ENCODE measurements at regions not wholly inside any gene's neighbourhood (a gene's known extent, or its start where the extent isn't known, plus 50 kb on each side); places are given as distances from the start of the nearest gene placed in this dataset.
"Not testable (repeated sequence)": the region's sequence is repeated elsewhere in the genome, so short reads cannot be mapped to it uniquely, and the experiment has no call there.

DNA sequence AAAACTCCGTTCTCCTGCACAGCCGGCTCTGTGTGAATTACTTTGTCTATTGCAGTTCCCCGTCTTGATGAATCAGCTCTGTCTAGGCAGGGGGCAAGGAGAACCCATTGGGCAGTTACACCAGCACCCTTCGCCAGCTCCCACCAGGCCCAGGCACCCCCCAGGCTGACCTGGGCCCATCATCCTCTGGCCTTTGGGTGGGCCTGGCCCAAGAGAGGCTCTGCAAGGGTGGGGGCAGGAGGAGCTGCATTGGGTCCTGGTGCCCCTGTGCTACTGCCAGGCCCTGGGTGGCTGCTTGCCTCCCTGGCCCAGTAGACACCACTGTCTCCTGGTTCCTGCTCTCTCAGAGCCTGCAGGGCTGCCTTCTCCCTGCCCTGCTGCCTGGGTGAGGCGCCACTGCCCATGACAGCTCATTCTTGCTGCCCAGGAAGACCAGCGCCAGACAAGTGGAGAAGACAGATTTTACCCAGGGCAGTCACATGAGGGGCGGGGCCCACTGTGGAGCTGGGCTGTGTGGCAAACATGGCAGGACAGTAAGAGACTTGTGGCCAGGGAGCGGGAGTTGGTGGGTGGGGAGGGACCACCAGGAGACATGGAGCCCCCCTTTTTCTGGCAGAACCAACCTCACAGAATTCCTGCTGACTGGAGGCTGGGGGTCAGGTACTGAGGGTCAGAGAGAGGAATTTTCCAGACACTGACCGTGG is 67.2 kb downstream of the MRPL36 start:
- Histone ChIP-seq H3K27ac (ENCODE audit: low read depth in 2 of 2, low read length in 1 of 2) (no peak overlapping the region), H3K4me3 (ENCODE audit: low read depth in 1 of 2, low read length in 2 of 2) (no peak overlapping the region), H3K9me3 (ENCODE audit: control insufficient read depth in 2 of 2, insufficient read depth in 1 of 2, low read depth in 1 of 2, low read length in 1 of 2) (no peaks in the 10 kb centered on the region), H3K27me3 (ENCODE audit: control insufficient read depth in 1 of 2, insufficient read depth in 2 of 2, low read length in 2 of 2) (peaks cover 0 to 3% of the 10 kb centered on the region in 2 donors), H3K4me1 (ENCODE audit: control insufficient read depth in 2 of 2, insufficient read depth in 2 of 2, low read length in 1 of 2) (no peaks in the 10 kb centered on the region), H3K36me3 (ENCODE audit: control insufficient read depth in 2 of 2, insufficient read depth in 2 of 2, low read length in 1 of 2) (no peaks in the 10 kb centered on the region)
- 81 to 83% methylated on average over 9 of the region's 9 CpGs for WGBS, 2 donors

GRCh38 chr5:1731855-1732237 is 67.8 kb downstream of the MRPL36 start:
- not testable (repeated sequence) for H3K4me1 ChIP-seq (ENCODE audit: control insufficient read depth in 2 of 2, insufficient read depth in 2 of 2, low read length in 1 of 2); H3K27ac ChIP-seq (ENCODE audit: low read depth in 2 of 2, low read length in 1 of 2); H3K9me3 ChIP-seq (ENCODE audit: control insufficient read depth in 2 of 2, insufficient read depth in 1 of 2, low read depth in 1 of 2, low read length in 1 of 2); H3K4me3 ChIP-seq (ENCODE audit: low read depth in 1 of 2, low read length in 2 of 2); H3K27me3 ChIP-seq (ENCODE audit: control insufficient read depth in 1 of 2, insufficient read depth in 2 of 2, low read length in 2 of 2); H3K36me3 ChIP-seq (ENCODE audit: control insufficient read depth in 2 of 2, insufficient read depth in 2 of 2, low read length in 1 of 2)
- WGBS, 2 donors: 82% methylated on average over 4 of the region's 4 CpGs

GRCh38 chr5:1731091-1731639 is 68.5 kb downstream of the MRPL36 start:
- 79 to 81% methylated on average over 11 of the region's 11 CpGs for WGBS, 2 donors
- H3K36me3 ChIP-seq (ENCODE audit: control insufficient read depth in 2 of 2, insufficient read depth in 2 of 2, low read length in 1 of 2): no peaks in the 10 kb centered on the region
- no peaks in the 10 kb centered on the region for H3K27me3 ChIP-seq (ENCODE audit: control insufficient read depth in 1 of 2, insufficient read depth in 2 of 2, low read length in 2 of 2)
- peaks cover 0 to 2% of the 10 kb centered on the region in 2 donors for H3K9me3 ChIP-seq (ENCODE audit: control insufficient read depth in 2 of 2, insufficient read depth in 1 of 2, low read depth in 1 of 2, low read length in 1 of 2)
- H3K4me3 ChIP-seq (ENCODE audit: low read depth in 1 of 2, low read length in 2 of 2): no peak overlapping the region
- no peaks in the 10 kb centered on the region for H3K4me1 ChIP-seq (ENCODE audit: control insufficient read depth in 2 of 2, insufficient read depth in 2 of 2, low read length in 1 of 2)
- no peak overlapping the region for H3K27ac ChIP-seq (ENCODE audit: low read depth in 2 of 2, low read length in 1 of 2)

DNA sequence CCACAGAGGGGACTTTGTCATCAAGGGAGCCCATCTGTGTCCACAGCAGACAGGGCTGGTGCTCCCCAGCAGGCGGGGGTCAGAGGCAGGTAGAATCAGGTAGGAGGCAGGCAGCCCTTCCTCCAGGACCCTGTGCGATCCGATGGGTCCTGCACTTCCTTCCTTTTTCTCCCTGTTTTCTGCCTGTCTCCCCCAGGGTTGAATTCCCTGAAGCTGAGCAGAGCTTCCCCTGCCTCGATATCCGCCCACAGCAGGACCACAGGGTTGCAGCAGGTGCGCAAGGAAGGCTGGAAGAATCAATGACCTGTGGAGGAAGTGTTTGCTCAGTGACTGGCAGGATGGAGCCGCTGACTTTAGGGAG is 69.2 kb downstream of the MRPL36 start:
- no peaks in the 10 kb centered on the region for H3K27me3 ChIP-seq (ENCODE audit: control insufficient read depth in 1 of 2, insufficient read depth in 2 of 2, low read length in 2 of 2)
- no peak overlapping the region for H3K27ac ChIP-seq (ENCODE audit: low read depth in 2 of 2, low read length in 1 of 2)
- H3K9me3 ChIP-seq (ENCODE audit: control insufficient read depth in 2 of 2, insufficient read depth in 1 of 2, low read depth in 1 of 2, low read length in 1 of 2): peaks cover 0 to 2% of the 10 kb centered on the region in 2 donors
- H3K4me3 ChIP-seq (ENCODE audit: low read depth in 1 of 2, low read length in 2 of 2): no peak overlapping the region
- WGBS, 2 donors: 81 to 83% methylated on average over 7 of the region's 7 CpGs
- H3K36me3 ChIP-seq (ENCODE audit: control insufficient read depth in 2 of 2, insufficient read depth in 2 of 2, low read length in 1 of 2): no peaks in the 10 kb centered on the region
- no peaks in the 10 kb centered on the region for H3K4me1 ChIP-seq (ENCODE audit: control insufficient read depth in 2 of 2, insufficient read depth in 2 of 2, low read length in 1 of 2)

DNA sequence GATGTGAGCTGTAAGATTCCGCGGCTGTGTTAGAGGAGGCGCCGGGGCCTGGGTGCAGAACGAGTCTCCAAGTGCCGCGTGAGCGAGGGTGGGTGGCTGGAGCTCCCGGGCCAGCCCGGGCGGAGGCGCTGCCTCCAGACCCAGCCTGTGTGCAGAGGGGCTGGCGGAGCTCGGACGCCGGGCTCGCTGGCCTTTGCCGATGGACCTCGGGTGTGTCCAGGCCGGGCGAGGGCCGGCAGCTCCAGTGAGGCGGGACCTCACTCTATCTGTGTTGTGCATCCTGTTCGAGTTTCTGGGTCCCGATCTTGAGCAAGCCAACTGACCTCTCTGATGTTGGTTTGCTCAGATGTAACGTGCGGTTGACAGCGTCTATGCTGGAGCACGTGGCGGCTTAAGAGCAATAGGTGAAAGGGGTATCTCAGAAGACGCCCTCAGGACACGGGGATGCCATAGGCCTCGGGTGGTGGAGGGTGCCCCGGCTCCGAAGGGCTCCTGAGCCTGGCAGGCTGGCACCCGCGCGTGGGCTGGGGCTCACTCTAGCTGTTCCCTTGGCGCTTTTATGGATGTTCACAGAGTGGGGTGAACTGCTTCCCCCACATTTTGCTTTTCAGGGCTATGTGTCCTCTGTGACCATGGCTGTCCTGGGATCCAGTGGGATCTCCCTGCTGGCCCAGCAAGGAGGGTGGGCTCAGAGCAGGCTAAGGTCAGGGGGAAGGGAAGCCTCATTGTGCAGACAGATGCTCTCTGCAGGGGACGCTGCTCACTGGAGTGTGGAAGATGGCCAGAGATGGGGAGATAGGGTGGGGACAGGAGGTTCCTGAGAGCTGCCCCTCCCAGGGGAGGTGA is 69.8 kb downstream of the MRPL36 start:
- Histone ChIP-seq H3K27me3 (ENCODE audit: control insufficient read depth in 1 of 2, insufficient read depth in 2 of 2, low read length in 2 of 2) (no peaks in the 10 kb centered on the region), H3K4me3 (ENCODE audit: low read depth in 1 of 2, low read length in 2 of 2) (no peak overlapping the region), H3K4me1 (ENCODE audit: control insufficient read depth in 2 of 2, insufficient read depth in 2 of 2, low read length in 1 of 2) (no peaks in the 10 kb centered on the region), H3K36me3 (ENCODE audit: control insufficient read depth in 2 of 2, insufficient read depth in 2 of 2, low read length in 1 of 2) (no peaks in the 10 kb centered on the region), H3K9me3 (ENCODE audit: control insufficient read depth in 2 of 2, insufficient read depth in 1 of 2, low read depth in 1 of 2, low read length in 1 of 2) (peaks cover 0 to 2% of the 10 kb centered on the region in 2 donors), H3K27ac (ENCODE audit: low read depth in 2 of 2, low read length in 1 of 2) (no peak overlapping the region)
- 87 to 88% methylated on average over 36 to 40 of the region's 40 CpGs for WGBS, 2 donors

GRCh38 chr5:1728846-1729245 is 70.8 kb downstream of the MRPL36 start:
- peaks cover 0 to 2% of the 10 kb centered on the region in 2 donors for H3K9me3 ChIP-seq (ENCODE audit: control insufficient read depth in 2 of 2, insufficient read depth in 1 of 2, low read depth in 1 of 2, low read length in 1 of 2)
- no peak overlapping the region for H3K4me3 ChIP-seq (ENCODE audit: low read depth in 1 of 2, low read length in 2 of 2)
- no peaks in the 10 kb centered on the region for H3K36me3 ChIP-seq (ENCODE audit: control insufficient read depth in 2 of 2, insufficient read depth in 2 of 2, low read length in 1 of 2)
- no peaks in the 10 kb centered on the region for H3K4me1 ChIP-seq (ENCODE audit: control insufficient read depth in 2 of 2, insufficient read depth in 2 of 2, low read length in 1 of 2)
- H3K27me3 ChIP-seq (ENCODE audit: control insufficient read depth in 1 of 2, insufficient read depth in 2 of 2, low read length in 2 of 2): no peaks in the 10 kb centered on the region
- WGBS, 2 donors: 87 to 89% methylated on average over 24 of the region's 24 CpGs
- H3K27ac ChIP-seq (ENCODE audit: low read depth in 2 of 2, low read length in 1 of 2): no peak overlapping the region

DNA sequence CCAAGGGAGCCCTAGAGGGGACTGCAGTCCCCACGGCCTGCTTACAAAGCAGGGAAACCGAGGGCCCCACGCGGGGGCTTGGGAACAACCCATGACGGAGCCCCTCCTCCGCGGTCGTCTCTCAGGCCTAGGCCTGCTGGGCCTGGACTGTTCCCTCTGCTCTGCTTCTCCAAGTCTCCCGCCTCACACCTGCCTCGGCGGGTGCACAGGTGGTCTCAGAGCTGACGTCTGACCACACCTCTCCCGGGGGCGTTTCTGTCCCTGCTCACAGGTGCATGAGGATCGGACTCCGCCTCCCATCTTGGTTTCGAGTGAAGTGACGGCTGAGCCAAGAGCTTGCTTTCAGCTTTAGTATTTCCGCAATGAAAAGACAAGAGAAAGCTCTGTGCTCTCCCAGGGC is 72.1 kb downstream of the MRPL36 start:
- Histone ChIP-seq H3K27ac (ENCODE audit: low read depth in 2 of 2, low read length in 1 of 2) (no peak overlapping the region), H3K4me3 (ENCODE audit: low read depth in 1 of 2, low read length in 2 of 2) (no peak overlapping the region), H3K27me3 (ENCODE audit: control insufficient read depth in 1 of 2, insufficient read depth in 2 of 2, low read length in 2 of 2) (no peaks in the 10 kb centered on the region), H3K36me3 (ENCODE audit: control insufficient read depth in 2 of 2, insufficient read depth in 2 of 2, low read length in 1 of 2) (no peaks in the 10 kb centered on the region), H3K9me3 (ENCODE audit: control insufficient read depth in 2 of 2, insufficient read depth in 1 of 2, low read depth in 1 of 2, low read length in 1 of 2) (peaks cover 0 to 2% of the 10 kb centered on the region in 2 donors), H3K4me1 (ENCODE audit: control insufficient read depth in 2 of 2, insufficient read depth in 2 of 2, low read length in 1 of 2) (no peaks in the 10 kb centered on the region)
- WGBS, 2 donors: 81 to 85% methylated on average over 19 of the region's 19 CpGs

DNA sequence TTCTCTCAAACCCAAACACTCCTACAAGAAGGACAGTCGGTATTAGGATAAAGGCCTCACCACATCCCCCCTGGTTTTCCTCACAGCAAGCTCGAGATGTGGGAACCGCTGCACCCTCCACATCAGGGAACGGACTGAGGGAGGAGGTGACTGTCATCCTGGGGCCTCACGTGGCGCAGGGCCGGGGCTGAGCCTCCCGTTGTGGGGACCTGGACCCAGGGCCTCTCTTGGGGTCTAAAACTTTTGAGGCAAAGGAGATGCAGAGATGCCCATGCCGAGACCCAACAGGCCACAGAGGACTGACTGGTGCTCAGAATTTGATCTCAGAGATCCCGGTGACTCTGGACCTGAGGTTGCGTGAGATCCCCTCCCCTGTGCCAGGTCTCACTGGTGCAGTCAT is 72.7 kb downstream of the MRPL36 start:
- WGBS, 2 donors: 89 to 92% methylated on average over 11 of the region's 11 CpGs
- Histone ChIP-seq H3K4me1 (ENCODE audit: control insufficient read depth in 2 of 2, insufficient read depth in 2 of 2, low read length in 1 of 2) (no peaks in the 10 kb centered on the region), H3K9me3 (ENCODE audit: control insufficient read depth in 2 of 2, insufficient read depth in 1 of 2, low read depth in 1 of 2, low read length in 1 of 2) (peaks cover 0 to 2% of the 10 kb centered on the region in 2 donors), H3K27ac (ENCODE audit: low read depth in 2 of 2, low read length in 1 of 2) (no peak overlapping the region), H3K4me3 (ENCODE audit: low read depth in 1 of 2, low read length in 2 of 2) (no peak overlapping the region), H3K36me3 (ENCODE audit: control insufficient read depth in 2 of 2, insufficient read depth in 2 of 2, low read length in 1 of 2) (no peaks in the 10 kb centered on the region), H3K27me3 (ENCODE audit: control insufficient read depth in 1 of 2, insufficient read depth in 2 of 2, low read length in 2 of 2) (no peaks in the 10 kb centered on the region)

- H3K36me3 ChIP-seq (ENCODE audit: control insufficient read depth in 2 of 2, insufficient read depth in 2 of 2, low read length in 1 of 2): no peaks in the 10 kb centered on the region
- 80 to 87% methylated on average over 11 of the region's 11 CpGs for WGBS, 2 donors
- H3K4me1 ChIP-seq (ENCODE audit: control insufficient read depth in 2 of 2, insufficient read depth in 2 of 2, low read length in 1 of 2): no peaks in the 10 kb centered on the region
- H3K4me3 ChIP-seq (ENCODE audit: low read depth in 1 of 2, low read length in 2 of 2): no peak overlapping the region
- no peaks in the 10 kb centered on the region for H3K27me3 ChIP-seq (ENCODE audit: control insufficient read depth in 1 of 2, insufficient read depth in 2 of 2, low read length in 2 of 2)
- H3K9me3 ChIP-seq (ENCODE audit: control insufficient read depth in 2 of 2, insufficient read depth in 1 of 2, low read depth in 1 of 2, low read length in 1 of 2): peaks cover 0 to 2% of the 10 kb centered on the region in 2 donors
- H3K27ac ChIP-seq (ENCODE audit: low read depth in 2 of 2, low read length in 1 of 2): no peak overlapping the region
These were observed 73.2 kb downstream of the MRPL36 start for GRCh38 chr5:1726469-1726865.

All from esophagus (tissue), 2 donors.